Gastroesophageal sphincter (tissue), 3 donors: ENCODE measurements at regions not wholly inside any gene's neighbourhood (a gene's known extent, or its start where the extent isn't known, plus 50 kb on each side); places are given as distances from the start of the nearest gene placed in this dataset.

Experiments
- CTCF ChIP-seq, 4 experiments: fragments of 200-600 bp in 2 of 4; fragments of 450-650 bp in 2 of 4; sonication (generic) in 1 of 4; IDR thresholded peaks; one replicate each; pipeline ENCODE4 v1.5.1; 2017 to 2019; ENCODE audit warnings: antibody characterized with exemption in 4 of 4, mild to moderate bottlenecking in 2 of 4, moderate library complexity in 2 of 4
- EP300 ChIP-seq: sonication (generic); formaldehyde crosslinking; IDR thresholded peaks from one replicate; pipeline ENCODE4 v1.6.1; 2017; ENCODE audit warnings: antibody characterized with exemption, mild to moderate bottlenecking
- POLR2A ChIP-seq, 2 donors: fragments of 450-650 bp; IDR thresholded peaks; one replicate each; pipeline ENCODE4 v1.6.1; 2017; ENCODE audit warnings: antibody characterized with exemption in 2 of 2, mild to moderate bottlenecking in 2 of 2, moderate library complexity in 1 of 2
- POLR2AphosphoS5 ChIP-seq: sonication (generic); formaldehyde crosslinking; IDR thresholded peaks from one replicate; pipeline ENCODE4 v1.6.1; 2017; ENCODE audit warnings: antibody characterized with exemption

- TF ChIP-seq CTCF (IDR thresholded peaks at IDR 0.05) (no peak), POLR2AphosphoS5 (no peak), POLR2A (IDR thresholded peaks at IDR 0.05) (no peak), EP300 (no peak)
Observed at GRCh38 chr5:104327801-104328200, 765.2 kb upstream of the NUDT12 start.
